ENCODE measurements at regions not wholly inside any gene's neighbourhood (a gene's known extent, or its start where the extent isn't known, plus 50 kb on each side); places are given as distances from the start of the nearest gene placed in this dataset.

DNA sequence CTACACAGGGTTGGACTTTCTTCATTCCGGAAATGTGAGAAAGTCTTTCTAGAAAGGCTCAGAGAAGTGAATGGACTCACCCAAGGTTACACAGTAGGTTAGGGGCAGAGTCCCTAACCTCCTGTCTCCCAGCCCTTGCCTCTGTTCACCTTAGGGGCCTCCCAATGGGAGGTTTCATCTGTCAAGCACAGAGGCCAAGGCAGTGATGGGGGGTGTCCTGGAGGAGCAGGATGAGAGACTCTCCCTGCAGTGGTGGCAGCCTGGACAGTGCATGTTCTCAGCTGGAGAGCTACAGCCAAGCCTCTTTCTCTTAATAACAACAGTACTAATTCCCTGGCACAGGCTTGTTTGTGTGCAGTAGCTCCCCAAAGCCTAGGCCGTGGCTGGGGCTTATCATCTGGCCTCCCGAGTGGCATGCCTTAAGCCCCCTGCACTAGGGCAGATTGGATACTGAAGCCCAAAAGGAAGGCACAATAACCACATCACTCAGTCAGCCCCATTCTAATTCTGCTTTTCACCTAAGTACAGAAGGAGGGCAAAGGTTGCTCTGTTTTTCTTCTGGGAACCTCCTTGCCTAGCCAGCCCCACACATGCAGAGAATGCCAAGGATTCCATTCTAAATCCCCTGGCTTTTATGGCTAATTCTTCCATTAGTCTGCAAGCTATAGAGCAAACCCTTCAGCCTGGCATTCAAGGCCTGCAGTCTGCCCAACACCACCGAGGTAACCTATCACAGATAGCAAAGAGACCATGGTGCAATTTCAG lies 50.2 kb upstream of the XPA start:
- H3K27ac ChIP-seq, result no peak overlapping the region
- peak; percentile 32 to 56 for DNase-seq
- no peak overlapping the region for H3K4me3 ChIP-seq
- no peaks in the 10 kb centered on the region for H3K36me3 ChIP-seq
- peaks cover 14% of the 10 kb centered on the region for H3K4me1 ChIP-seq
- no peaks in the 10 kb centered on the region for H3K9me3 ChIP-seq (replicated peaks)
- 0 out of 2 replicates have a peak, but pooled peaks cover 5% of the 10 kb centered on the region for H3K27me3 ChIP-seq

DNA sequence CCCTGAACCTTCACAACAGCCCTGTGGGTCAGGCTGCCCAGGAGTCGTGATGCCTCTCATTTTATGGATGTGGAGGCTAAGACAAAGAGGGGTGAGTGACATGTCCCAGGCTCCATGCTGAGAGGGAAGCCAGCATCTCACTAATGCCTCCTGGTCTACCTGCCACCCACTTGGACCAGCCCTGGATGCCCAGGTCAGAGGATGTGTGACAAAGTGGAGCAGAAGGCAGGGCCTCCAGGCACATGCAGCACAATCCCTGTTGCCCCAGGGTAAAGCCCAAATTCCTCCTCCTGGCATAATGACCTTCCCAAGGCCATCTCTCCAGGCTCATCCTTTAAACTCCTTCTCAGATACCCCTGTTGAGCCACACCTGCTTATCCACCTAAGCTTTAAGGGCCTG lies 51.4 kb upstream of the XPA start:
- Histone ChIP-seq H3K27ac (no peak overlapping the region), H3K9me3 (replicated peaks) (no peaks in the 10 kb centered on the region), H3K36me3 (no peaks in the 10 kb centered on the region), H3K27me3 (0 out of 2 replicates have a peak, but pooled peaks cover 5% of the 10 kb centered on the region), H3K4me3 (no peak overlapping the region), H3K4me1 (peaks cover 14% of the 10 kb centered on the region)
- no peak for DNase-seq

DNA sequence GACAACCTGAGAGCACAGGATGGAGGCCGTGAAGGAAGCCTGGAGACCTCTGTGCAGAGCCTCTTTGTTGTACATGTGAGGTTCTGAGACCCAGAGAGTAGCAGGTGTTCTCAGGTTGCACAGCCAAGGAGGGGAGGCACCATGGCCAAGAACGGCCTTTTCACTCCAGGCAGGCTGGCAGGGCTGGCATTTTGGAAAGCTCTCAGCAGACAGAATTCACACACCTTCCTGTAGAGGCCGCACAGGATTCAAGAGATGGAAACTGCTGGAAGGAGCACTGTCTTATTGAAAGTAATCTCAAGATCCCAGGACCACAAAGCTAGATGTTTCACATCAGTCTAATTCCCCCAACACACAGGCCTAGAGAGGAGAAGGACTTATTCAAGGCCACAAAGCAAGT lies 52.8 kb upstream of the XPA start:
- Histone ChIP-seq H3K4me1 (peaks cover 14% of the 10 kb centered on the region), H3K4me3 (no peak overlapping the region), H3K27me3 (0 out of 2 replicates have a peak, but pooled peaks cover 5% of the 10 kb centered on the region), H3K9me3 (replicated peaks) (no peaks in the 10 kb centered on the region), H3K36me3 (no peaks in the 10 kb centered on the region), H3K27ac (no peak overlapping the region)
- DNase-seq, result no peak

DNA sequence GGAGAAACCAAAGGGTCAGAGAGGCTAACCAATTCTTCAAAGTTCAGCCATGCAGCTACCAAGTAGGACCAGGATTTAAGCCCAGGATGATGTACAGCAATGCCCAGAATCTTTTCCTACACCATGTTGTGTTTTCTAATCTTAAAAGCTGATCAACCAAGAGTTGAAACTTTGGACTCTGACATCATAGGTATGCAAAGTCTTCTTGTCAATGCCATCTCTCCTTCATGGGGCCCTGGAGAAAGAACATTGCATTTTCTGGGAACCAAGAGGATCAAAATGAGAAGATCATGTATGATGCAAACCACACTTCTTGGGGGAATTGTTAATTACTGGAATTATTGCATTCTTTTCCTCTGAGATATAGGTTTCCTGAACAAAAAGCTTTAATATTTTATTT lies 54.4 kb upstream of the XPA start:
- Histone ChIP-seq H3K9me3 (replicated peaks) (no peaks in the 10 kb centered on the region), H3K4me3 (no peak overlapping the region), H3K4me1 (peaks cover 14% of the 10 kb centered on the region), H3K27me3 (0 out of 2 replicates have a peak, but pooled peaks cover 5% of the 10 kb centered on the region), H3K27ac (no peak overlapping the region), H3K36me3 (no peaks in the 10 kb centered on the region)
- DNase-seq, result no peak

DNA sequence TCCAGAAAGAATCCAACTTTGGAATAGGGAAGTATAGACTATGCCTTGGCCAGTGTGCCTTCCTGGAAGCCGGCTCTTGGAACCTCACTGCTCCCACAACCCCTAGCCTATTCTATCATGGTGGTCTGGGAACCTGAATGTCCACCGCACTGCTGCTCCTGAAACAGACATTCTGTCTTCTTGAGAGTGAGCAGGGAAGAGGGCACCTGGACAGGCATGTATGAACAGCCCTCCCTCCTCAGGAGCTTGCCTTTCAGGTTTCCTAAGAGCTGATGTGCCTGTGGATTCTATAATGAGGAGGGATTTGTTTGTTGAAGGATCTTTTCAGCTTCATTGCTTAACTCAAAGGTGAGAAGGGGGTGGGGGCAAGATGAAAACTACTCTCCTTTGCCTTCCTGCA lies 55.1 kb upstream of the XPA start:
- H3K36me3 ChIP-seq, result no peaks in the 10 kb centered on the region
- no peaks in the 10 kb centered on the region for H3K9me3 ChIP-seq (replicated peaks)
- peaks cover 9% of the 10 kb centered on the region for H3K4me1 ChIP-seq
- 0 out of 2 replicates have a peak, but pooled peaks cover 5% of the 10 kb centered on the region for H3K27me3 ChIP-seq
- no peak overlapping the region for H3K27ac ChIP-seq
- no peak for DNase-seq
- H3K4me3 ChIP-seq, result no peak overlapping the region

DNA sequence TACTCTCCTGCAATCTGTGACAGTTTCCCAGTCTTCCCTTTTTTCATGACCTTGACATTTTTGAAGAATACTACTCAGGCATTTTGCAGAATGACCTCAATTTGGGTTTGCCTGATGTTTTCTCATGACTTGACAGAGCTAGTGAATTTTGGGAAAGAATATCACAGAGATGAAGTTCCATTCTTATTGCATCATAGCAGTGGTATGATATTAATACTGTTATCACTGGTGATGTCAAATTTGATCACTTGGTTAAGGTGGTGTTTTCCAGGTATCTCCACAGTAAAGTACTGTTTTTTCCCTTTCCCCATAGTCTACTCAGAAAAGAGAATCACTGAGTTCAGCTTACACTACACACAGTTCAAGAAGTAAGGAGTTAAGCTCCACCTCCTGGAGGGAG lies 56.2 kb upstream of the XPA start:
- H3K4me1 ChIP-seq, result no peaks in the 10 kb centered on the region; the same call in 1 of the 2 replicates
- 0 out of 2 replicates have a peak, but pooled peaks cover 5% of the 10 kb centered on the region for H3K27me3 ChIP-seq

DNA sequence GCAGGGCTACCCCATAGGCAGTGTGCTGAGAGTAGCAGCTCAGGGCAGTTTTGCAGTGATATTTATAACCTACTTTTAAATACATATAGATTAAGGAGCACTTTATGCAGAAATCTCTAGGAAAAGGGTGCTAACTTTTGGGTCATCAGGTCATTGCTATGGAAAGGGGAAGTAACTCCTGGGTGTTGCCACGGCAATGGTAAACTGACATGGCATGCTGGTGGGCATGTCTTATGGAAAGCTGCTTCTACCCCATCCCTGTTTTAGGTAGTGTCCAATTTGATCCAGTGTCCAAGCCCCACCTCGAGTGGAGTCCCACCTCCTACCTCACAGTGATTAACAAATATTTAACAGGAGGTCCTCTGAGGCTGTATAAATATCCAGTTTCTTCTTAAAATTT lies 56.8 kb upstream of the XPA start:
- Histone ChIP-seq H3K4me3 (no peak overlapping the region), H3K27ac (no peak overlapping the region), H3K4me1 (no peaks in the 10 kb centered on the region), H3K27me3 (0 out of 2 replicates have a peak, but pooled peaks cover 5% of the 10 kb centered on the region), H3K36me3 (no peaks in the 10 kb centered on the region), H3K9me3 (replicated peaks) (no peaks in the 10 kb centered on the region)
- DNase-seq, result no peak

More for the DNA sequence above, 56.2 kb upstream of the XPA start:
- no peaks in the 10 kb centered on the region for H3K9me3 ChIP-seq (replicated peaks)
- no peak overlapping the region for H3K4me3 ChIP-seq
- no peak overlapping the region for H3K27ac ChIP-seq
- H3K36me3 ChIP-seq, result no peaks in the 10 kb centered on the region
- no peak for DNase-seq

DNA sequence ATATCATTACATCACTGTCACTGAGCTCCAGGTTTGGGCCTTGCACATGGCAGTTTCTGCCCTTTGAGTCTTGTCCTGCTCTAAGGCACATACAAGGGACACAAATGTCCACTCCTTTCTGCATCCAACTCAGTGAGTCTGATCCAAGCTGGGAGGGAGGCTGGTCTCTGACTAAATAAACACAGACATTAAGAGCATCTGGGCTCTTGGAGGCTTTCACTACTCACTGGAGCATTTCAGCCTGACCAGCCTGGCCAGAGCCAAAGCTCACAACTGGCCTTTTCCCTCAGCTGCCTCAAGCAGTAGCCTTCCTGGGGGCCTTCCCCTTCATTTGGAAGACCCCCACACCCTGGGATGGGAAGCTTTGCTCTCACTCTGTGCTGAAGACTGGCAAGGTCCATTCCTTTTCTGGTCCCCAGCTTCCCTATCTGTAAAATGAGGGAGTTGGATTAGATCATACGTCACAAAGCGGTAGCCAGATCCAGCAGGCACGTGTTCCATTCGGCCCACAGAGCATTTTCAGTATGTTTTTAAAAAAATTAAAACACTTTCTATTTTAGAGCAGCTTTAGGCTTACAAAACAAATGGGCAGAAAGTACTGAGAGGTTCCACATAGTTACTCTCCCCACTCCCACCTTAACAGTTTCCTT lies 58.6 kb upstream of the XPA start:
- Histone ChIP-seq H3K9me3 (replicated peaks) (no peaks in the 10 kb centered on the region), H3K36me3 (no peaks in the 10 kb centered on the region), H3K4me3 (no peak overlapping the region), H3K27ac (no peak overlapping the region), H3K4me1 (no peaks in the 10 kb centered on the region), H3K27me3 (peaks cover 5% of the 10 kb centered on the region; the same call in 1 of the 2 replicates)
- DNase-seq, result no peak

DNA sequence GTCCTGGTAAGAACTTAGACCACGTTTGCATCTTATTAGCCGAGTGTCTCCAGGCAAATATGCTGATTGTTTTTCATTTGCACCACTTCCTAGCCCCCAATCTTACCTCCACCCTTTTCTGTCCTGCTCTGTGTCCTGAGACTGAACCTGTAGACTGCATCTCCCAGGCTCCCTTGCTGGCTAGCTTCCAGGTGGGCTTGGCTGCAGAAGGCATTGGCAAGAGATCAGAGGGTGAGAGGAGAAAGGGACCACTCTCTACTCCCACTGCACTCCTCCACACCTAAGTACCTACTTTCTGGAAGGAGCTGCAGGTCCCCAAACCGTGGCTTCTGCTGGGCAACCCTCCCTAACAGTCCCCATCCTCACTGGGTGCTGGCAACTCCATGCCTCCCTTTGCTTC lies 59.9 kb upstream of the XPA start:
- Histone ChIP-seq H3K9me3 (replicated peaks) (no peaks in the 10 kb centered on the region), H3K4me1 (no peaks in the 10 kb centered on the region), H3K4me3 (no peak overlapping the region), H3K27ac (no peak overlapping the region), H3K36me3 (no peaks in the 10 kb centered on the region), H3K27me3 (peaks cover 6% of the 10 kb centered on the region; the same call in 1 of the 2 replicates)
- DNase-seq, result no peak

DNA sequence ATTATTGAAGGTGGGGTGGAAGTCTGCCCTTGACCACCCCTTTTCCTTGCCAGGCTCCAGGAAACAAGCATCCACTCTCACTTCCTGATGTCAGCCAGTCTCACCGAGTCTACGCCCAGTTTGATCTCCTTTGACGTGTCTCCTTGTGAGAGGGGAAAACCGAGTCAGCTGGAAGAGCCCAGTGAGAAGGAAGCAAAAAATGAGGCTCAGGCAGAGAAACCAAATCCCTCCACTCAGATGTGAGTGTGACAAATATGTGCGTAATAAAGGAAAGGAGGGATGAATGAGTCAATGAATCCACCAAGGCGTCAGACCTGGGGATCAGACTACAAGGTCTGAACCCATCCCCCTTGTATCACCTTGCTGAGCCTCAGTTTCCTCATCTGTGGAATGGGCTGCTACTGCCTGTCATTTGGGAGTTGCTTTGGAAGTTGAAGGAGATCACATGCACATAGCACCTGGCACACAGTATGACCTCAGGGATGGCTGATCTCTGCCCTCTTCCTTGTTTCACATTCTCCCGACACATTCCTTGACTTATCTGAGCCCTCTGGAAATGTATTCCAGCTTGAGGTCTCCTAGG lies 61.3 kb upstream of the XPA start:
- no peaks in the 10 kb centered on the region for H3K36me3 ChIP-seq
- peaks cover 4% of the 10 kb centered on the region for H3K4me1 ChIP-seq
- DNase-seq, result no peak
- no peaks in the 10 kb centered on the region for H3K9me3 ChIP-seq (replicated peaks)
- peaks cover 8% of the 10 kb centered on the region; the same call in 1 of the 2 replicates for H3K27me3 ChIP-seq
- no peak overlapping the region for H3K4me3 ChIP-seq
- no peak overlapping the region for H3K27ac ChIP-seq

DNA sequence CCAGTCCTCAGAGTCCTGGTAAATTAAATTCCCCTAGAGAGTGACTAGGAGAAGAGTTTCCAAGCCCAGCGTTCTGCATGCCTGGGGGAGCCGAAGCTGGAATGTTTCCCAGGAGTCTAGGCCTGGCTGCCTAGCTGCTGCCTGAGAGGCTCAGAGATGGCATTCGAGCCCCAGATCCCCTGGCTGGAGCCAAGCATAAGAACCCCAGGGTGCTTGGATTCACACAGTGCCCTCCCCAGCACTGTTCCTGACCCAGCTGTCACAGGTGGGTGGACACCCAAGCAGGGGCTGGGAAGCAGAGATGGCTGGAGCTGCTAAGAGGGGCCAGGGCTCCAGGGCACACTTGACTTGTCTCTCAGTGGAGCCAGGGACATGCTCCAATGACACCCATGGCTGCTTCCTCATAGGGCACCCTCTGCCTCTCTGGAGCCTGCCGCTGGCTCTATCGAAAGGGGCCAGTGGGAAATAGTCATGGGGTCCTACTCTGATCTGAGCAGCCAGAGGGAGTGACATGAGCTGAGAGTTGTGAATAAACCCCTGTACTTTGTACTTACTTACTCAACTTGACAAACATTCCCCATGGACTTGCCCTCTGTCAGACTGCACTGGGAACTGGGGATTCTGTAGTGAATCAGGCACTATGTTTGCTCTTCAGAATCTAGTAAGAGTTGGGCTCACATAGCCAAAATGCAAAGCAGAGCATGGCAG lies 62.6 kb upstream of the XPA start:
- Histone ChIP-seq H3K4me3 (no peak overlapping the region), H3K4me1 (peaks cover 15% of the 10 kb centered on the region), H3K9me3 (replicated peaks) (no peaks in the 10 kb centered on the region), H3K36me3 (no peaks in the 10 kb centered on the region), H3K27ac (no peak overlapping the region), H3K27me3 (peaks cover 8% of the 10 kb centered on the region; the same call in 1 of the 2 replicates)
- DNase-seq, result no peak

DNA sequence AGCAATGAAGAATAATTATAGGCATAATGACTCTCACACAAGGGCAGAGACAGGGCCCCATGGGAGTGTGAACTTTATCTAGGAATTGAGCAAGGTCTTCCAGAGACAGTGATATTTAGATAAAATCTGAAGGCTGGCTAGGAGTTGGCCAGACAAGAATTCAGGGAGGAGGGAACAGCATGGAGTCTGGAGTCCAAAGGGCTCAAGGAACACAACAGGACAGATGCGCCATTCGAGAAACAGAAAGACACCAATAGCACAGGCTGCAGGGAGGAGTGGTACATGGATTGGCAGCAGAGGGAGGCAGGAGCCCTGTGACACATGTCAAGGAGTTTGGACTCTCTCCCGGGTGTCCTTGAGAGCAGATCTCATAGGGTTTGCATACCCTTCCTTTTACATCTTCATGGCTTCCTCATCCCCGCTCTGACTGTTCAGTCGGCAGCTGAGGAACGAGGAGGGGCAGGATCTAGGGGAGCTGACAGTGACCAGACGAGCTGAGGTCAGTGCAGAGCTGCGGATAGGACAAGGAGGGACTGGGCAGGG lies 64.0 kb upstream of the XPA start:
- Histone ChIP-seq H3K27me3 (peaks cover 8% of the 10 kb centered on the region; the same call in 1 of the 2 replicates), H3K4me1 (peaks cover 15% of the 10 kb centered on the region)

DNA sequence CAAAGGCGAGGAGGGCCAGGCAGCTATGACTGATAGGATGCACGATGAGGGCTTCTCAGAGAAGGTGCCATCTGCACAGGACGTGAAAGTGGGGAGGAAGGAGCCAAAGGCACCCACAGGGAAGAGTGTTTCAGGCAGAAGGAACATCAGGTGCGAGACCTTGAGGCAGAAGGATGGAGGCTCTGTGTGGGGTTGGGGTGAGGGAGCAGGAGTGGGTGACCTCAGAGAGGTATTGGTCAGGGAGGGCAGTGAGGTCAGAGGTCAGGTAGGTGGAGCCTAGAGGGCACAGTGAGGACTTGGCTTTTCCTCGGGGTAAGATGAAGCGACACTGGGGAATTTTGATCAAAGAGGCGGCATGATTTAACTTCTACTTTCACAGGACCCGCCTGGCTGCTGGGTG lies 64.7 kb upstream of the XPA start:
- no peak for DNase-seq

More for the DNA sequence above, 64.0 kb upstream of the XPA start:
- Histone ChIP-seq H3K4me3 (no peak overlapping the region), H3K9me3 (replicated peaks) (no peaks in the 10 kb centered on the region), H3K36me3 (no peaks in the 10 kb centered on the region), H3K27ac (no peak overlapping the region)
- DNase-seq, result no peak

DNA sequence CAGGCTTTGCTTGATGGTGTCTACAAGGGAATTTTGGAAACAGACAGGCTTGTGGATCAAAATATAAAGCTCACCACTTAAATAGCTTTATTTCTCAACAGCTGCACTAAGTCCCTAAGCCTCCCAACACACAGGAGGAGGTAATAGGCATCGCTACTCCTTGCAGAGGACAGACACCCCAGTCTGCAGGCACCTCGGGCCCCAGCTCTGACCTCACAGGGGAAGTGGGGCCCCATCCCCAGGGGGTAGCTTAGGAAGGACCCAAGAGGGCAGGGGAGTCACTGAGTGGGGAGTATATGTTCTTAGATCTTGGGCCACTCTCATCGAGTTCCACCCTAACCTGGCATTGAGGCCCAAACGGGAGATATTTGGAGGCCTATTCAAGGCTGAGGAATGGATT lies 66.7 kb upstream of the XPA start:
- Histone ChIP-seq H3K27ac (no peak overlapping the region), H3K36me3 (no peaks in the 10 kb centered on the region), H3K4me1 (peaks cover 20% of the 10 kb centered on the region), H3K4me3 (no peak overlapping the region), H3K27me3 (peaks cover 8% of the 10 kb centered on the region; the same call in 1 of the 2 replicates), H3K9me3 (replicated peaks) (no peaks in the 10 kb centered on the region)
- peak; percentile 55 to 69 for DNase-seq

More for the DNA sequence above, 64.7 kb upstream of the XPA start:
- no peak overlapping the region for H3K4me3 ChIP-seq
- H3K4me1 ChIP-seq, result peaks cover 15% of the 10 kb centered on the region
- no peaks in the 10 kb centered on the region for H3K9me3 ChIP-seq (replicated peaks)
- H3K36me3 ChIP-seq, result no peaks in the 10 kb centered on the region
- peaks cover 8% of the 10 kb centered on the region; the same call in 1 of the 2 replicates for H3K27me3 ChIP-seq
- H3K27ac ChIP-seq, result no peak overlapping the region
